Mesendoderm (in vitro differentiated cells): ENCODE measurements at regions not wholly inside any gene's neighbourhood (a gene's known extent, or its start where the extent isn't known, plus 50 kb on each side); places are given as distances from the start of the nearest gene placed in this dataset.

ENCODE experiments used
- DNase-seq: peaks from one replicate; pipeline ENCODE4 v3.0.0; 2013
- H2AK5ac ChIP-seq: 2 replicates; pipeline ENCODE4 v1.6.1; 2013; ENCODE audit warnings: low read length, inconsistent platforms
- H2BK120ac ChIP-seq: 2 replicates; pipeline ENCODE4 v1.6.1; 2013; ENCODE audit warnings: low read depth, mild to moderate bottlenecking, low read length, moderate library complexity, mixed read lengths
- H2BK15ac ChIP-seq: replicated peaks from 2 replicates; pipeline ENCODE4 v1.6.1; 2013; ENCODE audit warnings: low read depth, mild to moderate bottlenecking, moderate library complexity
- H2BK5ac ChIP-seq: 2 replicates; pipeline ENCODE4 v1.6.1; 2013; ENCODE audit warnings: low read length, inconsistent platforms
- H3K18ac ChIP-seq: 2 replicates; pipeline ENCODE4 v1.6.1; 2013; ENCODE audit warnings: mild to moderate bottlenecking, low read length, mixed read lengths
- H3K23ac ChIP-seq: one replicate; pipeline ENCODE4 v1.6.1; 2013; ENCODE audit warnings: low read length
- H3K27ac ChIP-seq: 2 replicates; pipeline ENCODE4 v1.5.1; 2013; ENCODE audit warnings: low read depth, mild to moderate bottlenecking, inconsistent platforms, low read length, moderate library complexity
- H3K27me3 ChIP-seq: 2 replicates; pipeline ENCODE4 v1.6.1; 2013; ENCODE audit warnings: low read length, control low read depth, mild to moderate bottlenecking, inconsistent platforms; ENCODE audit not compliant: insufficient read depth, poor library complexity
- H3K36me3 ChIP-seq: 2 replicates; pipeline ENCODE4 v1.6.1; 2013; ENCODE audit warnings: low read length, inconsistent platforms; ENCODE audit not compliant: control insufficient read depth, insufficient read depth
- H3K4ac ChIP-seq: one replicate; pipeline ENCODE4 v1.6.1; 2013; ENCODE audit warnings: low read depth, mild to moderate bottlenecking, low read length, moderate library complexity
- H3K4me1 ChIP-seq: 2 replicates; pipeline ENCODE4 v1.6.1; 2013; ENCODE audit warnings: low read depth, low read length, inconsistent platforms; ENCODE audit not compliant: control insufficient read depth
- H3K4me2 ChIP-seq: 2 replicates; pipeline ENCODE4 v1.6.1; 2013; ENCODE audit warnings: low read length
- H3K4me3 ChIP-seq: 2 replicates; pipeline ENCODE4 v1.5.1; 2013; ENCODE audit warnings: mild to moderate bottlenecking, low read length
- H3K56ac ChIP-seq: one replicate; pipeline ENCODE4 v1.6.1; 2013; ENCODE audit warnings: low read length
- H3K79me1 ChIP-seq: 2 replicates; pipeline ENCODE4 v1.6.1; 2013; ENCODE audit warnings: low read length, inconsistent platforms
- H3K79me2 ChIP-seq: 2 replicates; pipeline ENCODE4 v1.6.1; 2013; ENCODE audit warnings: mild to moderate bottlenecking, low read length; ENCODE audit not compliant: control insufficient read depth, insufficient read depth
- H3K9ac ChIP-seq: 2 replicates; pipeline ENCODE4 v1.6.1; 2013; ENCODE audit warnings: low read length, inconsistent platforms
- H4K5ac ChIP-seq: one replicate; pipeline ENCODE4 v1.6.1; 2013; ENCODE audit warnings: low read length
- H4K8ac ChIP-seq: one replicate; pipeline ENCODE4 v1.6.1; 2013; ENCODE audit warnings: low read depth, mild to moderate bottlenecking, control low read depth, low read length, moderate library complexity
- WGBS: extraction: QIAGEN DNeasy Blood & Tissue Kit; methylation state at CpG from one replicate; pipeline ENCODE4 v1.1.7; 2013; ENCODE audit warnings: low lambda C conversion rate, missing lambda C conversion rate; ENCODE audit not compliant: insufficient coverage; ENCODE audit errors: extremely low coverage; 5-methylcytosine and 5-hydroxymethylcytosine counted together

GRCh38 chr4:114180481-114180880, 201.0 kb upstream of the ARSJ start:
- Histone ChIP-seq H4K8ac (no peak overlapping the region), H3K56ac (no peak overlapping the region), H3K79me1 (no peaks in the 10 kb centered on the region), H3K4me1 (no peaks in the 10 kb centered on the region), H2AK5ac (no peak overlapping the region), H3K9ac (no peak overlapping the region), H2BK15ac (no peak overlapping the region), H3K27ac (no peak overlapping the region), H3K18ac (no peak overlapping the region), H4K5ac (no peak overlapping the region), H3K79me2 (no peaks in the 10 kb centered on the region), H3K27me3 (no peaks in the 10 kb centered on the region), H3K36me3 (no peaks in the 10 kb centered on the region), H3K4me2 (no peak overlapping the region), H3K4ac (no peak overlapping the region), H3K4me3 (no peak overlapping the region), H3K23ac (no peak overlapping the region), H2BK5ac (no peak overlapping the region), H2BK120ac (no peak overlapping the region)
- DNase-seq = peak; percentile 87
- WGBS = no CpG with 5 or more reads among the region's 6 CpGs

DNA sequence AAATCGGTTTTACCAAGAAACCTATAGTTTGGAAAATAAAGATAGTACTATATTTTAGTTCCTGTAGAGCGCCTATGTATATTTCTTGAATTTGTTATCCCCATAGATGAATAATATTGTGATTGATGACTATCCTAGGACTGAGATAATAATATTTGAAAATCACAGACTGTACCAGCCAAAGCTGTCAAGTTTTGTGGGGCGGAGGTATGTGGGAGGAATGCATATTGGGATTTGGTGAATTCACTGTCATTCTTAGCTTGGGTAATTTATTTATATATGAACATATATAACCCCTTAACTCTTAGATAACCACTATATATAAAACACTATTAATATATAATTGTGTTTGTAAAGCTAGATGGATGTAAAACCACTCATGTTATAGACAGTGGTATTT, 205.5 kb upstream of the ARSJ start:
- Histone ChIP-seq H2BK5ac (no peak overlapping the region), H3K79me1 (no peaks in the 10 kb centered on the region), H3K4me2 (no peak overlapping the region), H3K18ac (no peak overlapping the region), H3K23ac (no peak overlapping the region), H3K4me3 (no peak overlapping the region), H2BK15ac (no peak overlapping the region), H3K27me3 (no peaks in the 10 kb centered on the region), H3K56ac (no peak overlapping the region), H3K79me2 (no peaks in the 10 kb centered on the region), H4K5ac (no peak overlapping the region), H4K8ac (no peak overlapping the region), H3K27ac (no peak overlapping the region), H3K36me3 (no peaks in the 10 kb centered on the region), H2AK5ac (no peak overlapping the region), H2BK120ac (no peak overlapping the region), H3K9ac (no peak overlapping the region), H3K4me1 (no peaks in the 10 kb centered on the region), H3K4ac (no peak overlapping the region)
- no peak for DNase-seq
- no CpG with 5 or more reads among the region's 3 CpGs for WGBS

- Histone ChIP-seq H3K4ac (no peak overlapping the region), H2BK15ac (no peak overlapping the region), H4K5ac (no peak overlapping the region), H3K18ac (no peak overlapping the region), H2BK120ac (no peak overlapping the region), H2BK5ac (no peak overlapping the region), H2AK5ac (no peak overlapping the region), H3K79me1 (no peaks in the 10 kb centered on the region), H3K4me1 (no peaks in the 10 kb centered on the region), H3K23ac (no peak overlapping the region), H3K56ac (no peak overlapping the region), H3K27me3 (no peaks in the 10 kb centered on the region), H3K79me2 (no peaks in the 10 kb centered on the region), H3K36me3 (no peaks in the 10 kb centered on the region), H3K4me3 (no peak overlapping the region), H3K4me2 (no peak overlapping the region), H3K9ac (no peak overlapping the region), H3K27ac (no peak overlapping the region), H4K8ac (no peak overlapping the region)
- no peak for DNase-seq
These were observed 208.1 kb upstream of the ARSJ start for GRCh38 chr4:114187592-114187991.

GRCh38 chr4:114191496-114191895, 212.0 kb upstream of the ARSJ start:
- Histone ChIP-seq H3K4me2 (no peak overlapping the region), H2BK120ac (no peak overlapping the region), H3K9ac (no peak overlapping the region), H2BK15ac (no peak overlapping the region), H3K27me3 (no peaks in the 10 kb centered on the region), H3K4ac (no peak overlapping the region), H3K79me2 (no peaks in the 10 kb centered on the region), H4K5ac (no peak overlapping the region), H3K18ac (no peak overlapping the region), H3K27ac (no peak overlapping the region), H3K56ac (no peak overlapping the region), H3K79me1 (no peaks in the 10 kb centered on the region), H3K23ac (no peak overlapping the region), H3K4me1 (no peaks in the 10 kb centered on the region), H4K8ac (no peak overlapping the region), H2BK5ac (no peak overlapping the region), H2AK5ac (no peak overlapping the region), H3K4me3 (no peak overlapping the region), H3K36me3 (no peaks in the 10 kb centered on the region)
- no peak for DNase-seq
- WGBS = no CpG with 5 or more reads among the region's 1 CpG

GRCh38 chr4:114192854-114193253, 213.4 kb upstream of the ARSJ start:
- no peak overlapping the region for H3K4ac ChIP-seq
- no peak overlapping the region for H3K4me2 ChIP-seq
- no peaks in the 10 kb centered on the region for H3K36me3 ChIP-seq
- no peak overlapping the region for H3K18ac ChIP-seq
- no peak overlapping the region for H2AK5ac ChIP-seq
- no peaks in the 10 kb centered on the region for H3K4me1 ChIP-seq
- no peaks in the 10 kb centered on the region for H3K79me1 ChIP-seq
- H2BK120ac ChIP-seq = no peak overlapping the region
- no CpG with 5 or more reads among the region's 2 CpGs for WGBS
- H2BK5ac ChIP-seq = no peak overlapping the region
- H3K56ac ChIP-seq = no peak overlapping the region
- peak; percentile 36 for DNase-seq
- H4K5ac ChIP-seq = no peak overlapping the region
- no peak overlapping the region for H4K8ac ChIP-seq
- no peak overlapping the region for H3K27ac ChIP-seq
- H3K79me2 ChIP-seq = no peaks in the 10 kb centered on the region
- H3K9ac ChIP-seq = no peak overlapping the region
- no peak overlapping the region for H3K23ac ChIP-seq
- no peak overlapping the region for H2BK15ac ChIP-seq
- H3K4me3 ChIP-seq = no peak overlapping the region
- no peaks in the 10 kb centered on the region for H3K27me3 ChIP-seq

DNA sequence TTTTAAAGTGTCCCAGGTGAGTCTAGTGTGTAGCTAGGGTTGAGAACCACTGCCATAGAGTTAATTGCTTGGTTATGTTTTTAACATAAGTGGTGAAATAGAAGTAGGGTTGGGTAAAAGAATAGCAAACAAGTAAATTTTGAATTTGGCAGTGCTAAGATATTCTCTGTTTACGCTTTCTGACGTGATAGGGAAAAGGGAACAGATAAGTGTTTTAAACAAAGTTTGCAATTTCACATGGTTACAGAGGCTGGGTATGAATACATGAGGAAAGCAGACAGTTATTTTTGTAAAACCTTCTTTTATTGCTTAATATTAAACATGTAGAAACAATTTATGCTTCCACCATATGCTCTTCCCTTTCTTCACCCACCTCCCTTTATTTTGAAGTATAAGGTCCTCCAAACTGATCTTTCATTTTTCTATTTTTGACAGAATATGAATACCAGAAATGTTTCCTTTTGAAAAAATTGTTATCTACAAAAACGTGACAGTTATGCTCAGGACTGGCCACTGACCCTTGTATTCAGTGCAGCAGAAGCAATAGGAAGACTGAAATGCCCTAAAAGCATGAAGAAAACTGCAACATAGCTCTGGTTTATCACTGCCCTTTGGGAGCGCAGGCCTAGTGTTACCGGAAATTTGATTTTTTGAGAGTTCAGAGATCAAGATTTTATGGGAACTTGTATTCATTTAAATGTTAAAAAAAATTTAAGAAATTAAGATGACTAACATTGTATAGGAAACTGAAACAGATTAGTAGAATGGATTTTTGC, 214.4 kb upstream of the ARSJ start:
- Histone ChIP-seq H3K18ac (no peak overlapping the region), H3K79me1 (no peaks in the 10 kb centered on the region), H3K4ac (no peak overlapping the region), H3K23ac (no peak overlapping the region), H3K56ac (no peak overlapping the region), H2BK5ac (no peak overlapping the region), H4K5ac (no peak overlapping the region), H3K9ac (no peak overlapping the region), H3K4me1 (no peaks in the 10 kb centered on the region), H2BK120ac (no peak overlapping the region), H2BK15ac (no peak overlapping the region), H3K36me3 (no peaks in the 10 kb centered on the region), H3K4me2 (no peak overlapping the region), H4K8ac (no peak overlapping the region), H3K4me3 (no peak overlapping the region), H3K27me3 (no peaks in the 10 kb centered on the region), H3K79me2 (no peaks in the 10 kb centered on the region), H2AK5ac (no peak overlapping the region), H3K27ac (no peak overlapping the region)
- DNase-seq = no peak
- WGBS = 100% methylated on average over 1 of the region's 5 CpGs
